Right atrium auricular region (tissue), 2 donors: ENCODE measurements at regions not wholly inside any gene's neighbourhood (a gene's known extent, or its start where the extent isn't known, plus 50 kb on each side); places are given as distances from the start of the nearest gene placed in this dataset.

Experiments used
- DNase-seq: peaks from one replicate; pipeline ENCODE4 v3.0.0-alpha.2; 2019; ENCODE audit warnings: low spot score
- H3K27ac ChIP-seq, 2 donors: fragments of 200-600 bp; sonication (generic); 1 replicate in 1 of 2; 2 replicates in 1 of 2; pipeline ENCODE4 v1.5.1; 2016 to 2019
- H3K27me3 ChIP-seq, 2 donors: fragments of 200-600 bp; sonication (generic); one replicate each; pipeline versions ENCODE4 v1.5.1 to v1.6.0; 2017 to 2019
- H3K36me3 ChIP-seq: fragments of 200-600 bp; sonication (generic); one replicate; pipeline ENCODE4 v1.5.1; 2016
- H3K4me1 ChIP-seq, 2 donors: fragments of 200-600 bp; sonication (generic); one replicate each; pipeline versions ENCODE4 v1.5.1 to v1.6.0; 2017 to 2019
- H3K4me3 ChIP-seq, 2 donors: fragments of 200-600 bp; sonication (generic); 1 replicate in 1 of 2; 2 replicates in 1 of 2; pipeline ENCODE4 v1.5.1; 2017 to 2019; ENCODE audit warnings: mild to moderate bottlenecking in 1 of 2, moderate library complexity in 1 of 2
- H3K9me3 ChIP-seq, 2 donors: fragments of 200-600 bp; sonication (generic); one replicate each; pipeline ENCODE4 v1.5.1; 2019
- TF ChIP-seq, protein P1 (sequence below), 2 donors: fragments of 200-600 bp; sonication (generic); IDR thresholded peaks; one replicate each; pipeline ENCODE4 v1.5.1; 2019; ENCODE audit warnings: antibody characterized with exemption in 2 of 2

DNA sequence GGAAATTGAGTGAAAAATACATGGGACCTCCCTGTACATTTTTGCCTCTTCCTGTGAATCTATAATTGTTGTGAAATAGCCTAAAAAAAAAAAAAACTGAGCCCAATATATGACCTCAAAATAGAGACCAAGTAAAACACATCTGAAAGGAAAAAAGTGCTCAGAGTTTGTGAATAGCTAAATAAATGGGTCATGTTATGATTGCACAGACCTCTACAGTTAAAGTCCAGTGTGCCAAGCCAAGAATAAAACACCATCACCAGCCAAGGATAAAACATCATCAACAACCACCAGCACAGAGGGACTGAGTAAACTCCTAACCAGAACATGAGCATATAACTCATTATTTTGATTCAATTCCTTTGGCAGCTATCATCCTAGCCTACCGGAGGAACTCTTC is 115.6 kb upstream of the AGTR1 start:
- Histone ChIP-seq H3K27ac (no peak overlapping the region), H3K9me3 (no peaks in the 10 kb centered on the region), H3K27me3 (no peaks in the 10 kb centered on the region), H3K4me1 (no peaks in the 10 kb centered on the region), H3K4me3 (no peak overlapping the region), H3K36me3 (no peaks in the 10 kb centered on the region)
- no peak for DNase-seq
- TF ChIP-seq, protein P1, sequence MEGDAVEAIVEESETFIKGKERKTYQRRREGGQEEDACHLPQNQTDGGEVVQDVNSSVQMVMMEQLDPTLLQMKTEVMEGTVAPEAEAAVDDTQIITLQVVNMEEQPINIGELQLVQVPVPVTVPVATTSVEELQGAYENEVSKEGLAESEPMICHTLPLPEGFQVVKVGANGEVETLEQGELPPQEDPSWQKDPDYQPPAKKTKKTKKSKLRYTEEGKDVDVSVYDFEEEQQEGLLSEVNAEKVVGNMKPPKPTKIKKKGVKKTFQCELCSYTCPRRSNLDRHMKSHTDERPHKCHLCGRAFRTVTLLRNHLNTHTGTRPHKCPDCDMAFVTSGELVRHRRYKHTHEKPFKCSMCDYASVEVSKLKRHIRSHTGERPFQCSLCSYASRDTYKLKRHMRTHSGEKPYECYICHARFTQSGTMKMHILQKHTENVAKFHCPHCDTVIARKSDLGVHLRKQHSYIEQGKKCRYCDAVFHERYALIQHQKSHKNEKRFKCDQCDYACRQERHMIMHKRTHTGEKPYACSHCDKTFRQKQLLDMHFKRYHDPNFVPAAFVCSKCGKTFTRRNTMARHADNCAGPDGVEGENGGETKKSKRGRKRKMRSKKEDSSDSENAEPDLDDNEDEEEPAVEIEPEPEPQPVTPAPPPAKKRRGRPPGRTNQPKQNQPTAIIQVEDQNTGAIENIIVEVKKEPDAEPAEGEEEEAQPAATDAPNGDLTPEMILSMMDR (IDR thresholded peaks at IDR 0.05), result no peak

DNA sequence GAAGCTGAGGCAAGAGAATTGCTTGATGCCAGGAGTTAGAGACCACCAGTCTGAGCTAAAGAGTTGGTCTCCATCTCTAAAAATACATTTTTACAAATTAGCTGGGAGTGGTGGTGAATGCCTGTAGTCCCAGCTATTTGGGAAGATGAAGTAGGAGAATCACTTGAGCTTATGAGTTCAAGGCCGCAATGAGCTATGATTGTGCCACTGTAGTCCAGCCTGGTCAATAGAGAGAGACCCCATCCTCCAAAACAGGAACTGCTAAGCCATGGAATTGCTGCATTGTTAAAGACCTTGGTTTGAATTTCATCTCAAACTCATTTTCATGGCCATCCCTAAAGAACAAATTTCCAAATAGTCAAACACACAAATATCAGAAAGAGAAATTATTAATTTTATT is 113.9 kb upstream of the AGTR1 start:
- H3K27me3 ChIP-seq, result no peaks in the 10 kb centered on the region
- H3K4me3 ChIP-seq, result no peak overlapping the region
- no peak overlapping the region for H3K27ac ChIP-seq
- H3K4me1 ChIP-seq, result no peaks in the 10 kb centered on the region
- DNase-seq, result no peak
- H3K9me3 ChIP-seq, result no peaks in the 10 kb centered on the region
- TF ChIP-seq, protein P1 (IDR thresholded peaks at IDR 0.05), result no peak
- no peaks in the 10 kb centered on the region for H3K36me3 ChIP-seq

DNA sequence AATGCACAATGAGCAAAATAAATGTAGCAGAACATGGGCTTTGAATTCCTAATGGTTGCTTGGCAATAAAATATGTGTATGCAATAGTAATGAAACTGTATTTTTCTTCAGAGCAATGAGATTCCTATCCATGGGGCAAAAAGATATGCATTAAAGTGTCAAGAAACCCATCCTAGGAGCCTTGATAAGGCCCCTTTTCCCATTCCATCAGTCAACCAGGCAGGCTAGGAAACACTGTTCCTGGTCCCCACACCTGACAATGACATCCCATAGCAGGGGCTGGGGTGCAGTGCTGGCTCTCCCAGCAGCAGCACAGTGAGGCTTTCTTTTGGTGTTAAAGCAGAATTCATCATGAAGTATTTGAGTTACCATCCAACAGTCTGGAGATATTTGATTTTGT is 113.3 kb upstream of the AGTR1 start:
- no peak overlapping the region for H3K27ac ChIP-seq

GRCh38 chr3:148585671-148586379 is 111.9 kb upstream of the AGTR1 start:
- TF ChIP-seq, protein P1 (IDR thresholded peaks at IDR 0.05), result no peak
- no peak overlapping the region for H3K27ac ChIP-seq

More for the DNA sequence above, 113.3 kb upstream of the AGTR1 start:
- no peaks in the 10 kb centered on the region for H3K9me3 ChIP-seq
- no peak for DNase-seq
- H3K27me3 ChIP-seq, result no peaks in the 10 kb centered on the region
- H3K36me3 ChIP-seq, result no peaks in the 10 kb centered on the region
- TF ChIP-seq, protein P1 (IDR thresholded peaks at IDR 0.05), result no peak
- no peaks in the 10 kb centered on the region for H3K4me1 ChIP-seq
- H3K4me3 ChIP-seq, result no peak overlapping the region

GRCh38 chr3:148588291-148588690 is 109.4 kb upstream of the AGTR1 start:
- Histone ChIP-seq H3K27ac (no peak overlapping the region), H3K4me1 (no peaks in the 10 kb centered on the region)

More at GRCh38 chr3:148585671-148586379, 111.9 kb upstream of the AGTR1 start:
- no peak for DNase-seq
- H3K27me3 ChIP-seq, result no peaks in the 10 kb centered on the region
- no peaks in the 10 kb centered on the region for H3K9me3 ChIP-seq
- H3K4me3 ChIP-seq, result no peak overlapping the region
- H3K36me3 ChIP-seq, result no peaks in the 10 kb centered on the region
- H3K4me1 ChIP-seq, result no peaks in the 10 kb centered on the region

More at GRCh38 chr3:148588291-148588690, 109.4 kb upstream of the AGTR1 start:
- no peaks in the 10 kb centered on the region for H3K9me3 ChIP-seq
- no peak overlapping the region for H3K4me3 ChIP-seq
- no peak for DNase-seq
- H3K27me3 ChIP-seq, result no peaks in the 10 kb centered on the region
- no peaks in the 10 kb centered on the region for H3K36me3 ChIP-seq
- TF ChIP-seq, protein P1 (IDR thresholded peaks at IDR 0.05), result no peak
